HCT116 (cell line): ENCODE measurements at regions not wholly inside any gene's neighbourhood (a gene's known extent, or its start where the extent isn't known, plus 50 kb on each side); places are given as distances from the start of the nearest gene placed in this dataset.
"Not testable (repeated sequence)": the region's sequence is repeated elsewhere in the genome, so short reads cannot be mapped to it uniquely, and the experiment has no call there.

Source experiments
- ATAC-seq: fragments of 200-7000 bp; cut with Tn5 transposase; 2 replicates; pipeline ENCODE4 v1.9.1; 2020; ENCODE audit warnings: mild to moderate bottlenecking, moderate library complexity
- BruUV-seq: library from RNA; stranded (reverse); fragments of 400-500 nt; replicated peaks from 2 replicates; lab custom pipeline; 2021; lab: Mats Ljungman, UMichigan
- CTCF ChIA-PET: fragments of 300-600 bp; sonication (Branson Sonifier 250); formaldehyde crosslinking; loops from one replicate; lab custom pipeline; 2021; ENCODE audit warnings: antibody characterized with exemption; lab: Charles Lee
- POLR2A ChIA-PET: fragments of 300-600, 350-600 bp; sonication (Branson Sonifier 250); formaldehyde crosslinking; loops from one replicate; lab custom pipeline; 2021; ENCODE audit warnings: antibody characterized with exemption; lab: Charles Lee
- RAD21 ChIA-PET, 2 experiments: fragments of 300-600 bp; sonication (Branson Sonifier 250); formaldehyde crosslinking; loops; one replicate each; lab custom pipeline; 2023; ENCODE audit warnings: low total read pairs in 2 of 2; ENCODE audit not compliant: uncharacterized antibody in 2 of 2, unreplicated experiment in 2 of 2, low non-redundant PET in 1 of 2; lab: Charles Lee
- DNase-seq: peaks from one replicate; pipeline ENCODE4 v3.0.0-alpha.2; 2010; ENCODE audit warnings: low read depth, low spot score
- H2AFZ ChIP-seq: fragments of 200-600 bp; shearing (Covaris generic), sonication (generic); 2 replicates; pipeline ENCODE4 v1.6.1; 2017; ENCODE audit warnings: low read depth, mixed run types, mixed read lengths, antibody characterized with exemption, low read length; ENCODE audit not compliant: poor library complexity, severe bottlenecking
- H3K27ac ChIP-seq: 2 replicates; pipeline ENCODE4 v1.5.1; 2012; ENCODE audit warnings: low read depth, low read length
- H3K27me3 ChIP-seq: fragments of 200-600 bp; sonication (generic); 2 replicates; pipeline ENCODE4 v1.6.1; 2016; ENCODE audit warnings: mixed run types, low read length, mixed read lengths; ENCODE audit not compliant: insufficient read depth
- H3K36me3 ChIP-seq, 2 experiments: fragments of 200-500 bp in 1 of 2; fragments of 200-600 bp in 1 of 2; sonication (Bioruptor generic) in 1 of 2; sonication (generic) in 1 of 2; 2 replicates each; pipeline versions ENCODE4 v1.5.1 to v1.6.1; 2014 to 2016; ENCODE audit warnings: low read length in 2 of 2, inconsistent platforms in 1 of 2, mixed read lengths in 1 of 2, mixed run types in 1 of 2; ENCODE audit not compliant: insufficient read depth in 2 of 2, control insufficient read depth in 1 of 2
- H3K4me1 ChIP-seq, 2 experiments: fragments of 200-600 bp in 1 of 2; sonication (generic) in 1 of 2; 2 replicates each; pipeline versions ENCODE4 v1.5.1 to v1.6.1; 2012 to 2017; ENCODE audit warnings: low read length in 2 of 2, inconsistent platforms in 1 of 2, mild to moderate bottlenecking in 1 of 2, mixed read lengths in 1 of 2, mixed run types in 1 of 2, moderate library complexity in 1 of 2; ENCODE audit not compliant: insufficient read depth in 2 of 2, control insufficient read depth in 1 of 2
- H3K4me2 ChIP-seq: fragments of 200-600 bp; sonication (generic); 2 replicates; pipeline ENCODE4 v1.6.1; 2017; ENCODE audit warnings: mixed run types, low read length, mixed read lengths
- H3K4me3 ChIP-seq, 2 experiments: fragments of 200-600 bp in 1 of 2; sonication (generic) in 1 of 2; replicated peaks in 1 of 2; 2 replicates each; pipeline ENCODE4 v1.5.1; 2011 to 2016; ENCODE audit warnings: low read length in 2 of 2, control low read depth in 1 of 2, low read depth in 1 of 2, mild to moderate bottlenecking in 1 of 2, mixed read lengths in 1 of 2, mixed run types in 1 of 2
- H3K79me2 ChIP-seq: fragments of 200-600 bp; sonication (generic); 2 replicates; pipeline ENCODE4 v1.6.1; 2017; ENCODE audit warnings: mild to moderate bottlenecking, mixed run types, low read length, moderate library complexity, mixed read lengths; ENCODE audit not compliant: insufficient read depth
- H3K9ac ChIP-seq: fragments of 200-600 bp; sonication (generic); 2 replicates; pipeline ENCODE4 v1.6.1; 2016; ENCODE audit warnings: low read length, mixed read lengths
- H3K9me2 ChIP-seq: fragments of 200-600 bp; sonication (generic), shearing (Covaris generic); 2 replicates; pipeline ENCODE4 v1.6.1; 2017; ENCODE audit warnings: mixed run types, mild to moderate bottlenecking, moderate library complexity; ENCODE audit not compliant: insufficient read depth
- H3K9me3 ChIP-seq, 2 experiments: fragments of 200-500 bp in 1 of 2; fragments of 200-600 bp in 1 of 2; sonication (Bioruptor generic) in 1 of 2; sonication (generic) in 1 of 2; 2 replicates each; pipeline ENCODE4 v1.6.1; 2014 to 2017; ENCODE audit warnings: low read length in 2 of 2, mixed read lengths in 2 of 2, inconsistent platforms in 1 of 2, low read depth in 1 of 2, mild to moderate bottlenecking in 1 of 2, mixed run types in 1 of 2, moderate library complexity in 1 of 2; ENCODE audit not compliant: control insufficient read depth in 1 of 2, insufficient read depth in 1 of 2
- H4K20me1 ChIP-seq: fragments of 200-600 bp; sonication (generic), shearing (Covaris generic); 2 replicates; pipeline ENCODE4 v1.6.1; 2017; ENCODE audit warnings: mixed run types, mild to moderate bottlenecking, moderate library complexity; ENCODE audit not compliant: insufficient read depth
- ATF3 ChIP-seq: IDR thresholded peaks from 2 replicates; pipeline ENCODE4 v1.6.1; 2012
- EZH2 ChIP-seq: fragments of 200-600 bp; sonication (generic); IDR thresholded peaks from 2 replicates; pipeline ENCODE4 v1.6.1; 2017; ENCODE audit warnings: antibody characterized with exemption, mixed run types
- JUND ChIP-seq: IDR thresholded peaks from 2 replicates; pipeline ENCODE4 v1.6.1; 2012
- POLR2A ChIP-seq: IDR thresholded peaks from 2 replicates; pipeline ENCODE4 v1.7.0; 2011; ENCODE audit warnings: borderline replicate concordance; ENCODE audit not compliant: insufficient read depth, insufficient read length; ENCODE audit errors: extremely low read depth
- RAD21 ChIP-seq: IDR thresholded peaks from 2 replicates; pipeline ENCODE4 v1.6.1; 2012; ENCODE audit warnings: low read depth, mild to moderate bottlenecking
- SP1 ChIP-seq: IDR thresholded peaks from 2 replicates; pipeline ENCODE4 v1.6.1; 2012; ENCODE audit warnings: low read depth
- ZNF274 ChIP-seq: fragments of 200-500 bp; sonication (Bioruptor generic); IDR thresholded peaks from 2 replicates; pipeline ENCODE4 v1.6.1; 2014; ENCODE audit warnings: mild to moderate bottlenecking, low read depth, low read length, inconsistent platforms
- intact Hi-C: fragments of 100-400 bp; cut with micrococcal nuclease; formaldehyde crosslinking; loops from 2 replicates; pipeline ENCODE4 v1.10.0; 2022

- Histone ChIP-seq H3K4me3 (no peak overlapping the region), H3K4me1 (no peaks in the 10 kb centered on the region), H3K79me2 (no peaks in the 10 kb centered on the region), H3K9me3 (no peaks in the 10 kb centered on the region), H3K9me2 (no peaks in the 10 kb centered on the region), H3K27me3 (no peaks in the 10 kb centered on the region), H3K27ac (no peak overlapping the region), H3K36me3 (no peaks in the 10 kb centered on the region), H4K20me1 (no peaks in the 10 kb centered on the region), H3K4me2 (no peak overlapping the region), H2AFZ (no peak overlapping the region), H3K9ac (no peak overlapping the region)
- CTCF ChIA-PET = no interaction called here
- BruUV-seq = no TSS peak
- ATAC-seq (no peak), DNase-seq (no peak)
- intact Hi-C loops = no loop called here
- POLR2A ChIA-PET = no interaction called here
- TF ChIP-seq EZH2 (no peak), RAD21 (no peak), SP1 (no peak), POLR2A (no peak), JUND (no peak), ZNF274 (no peak), ATF3 (no peak)
- RAD21 ChIA-PET = no interaction called here
These were observed 240.1 kb upstream of the CBLB start for GRCh38 chr3:106108925-106109324.

DNA sequence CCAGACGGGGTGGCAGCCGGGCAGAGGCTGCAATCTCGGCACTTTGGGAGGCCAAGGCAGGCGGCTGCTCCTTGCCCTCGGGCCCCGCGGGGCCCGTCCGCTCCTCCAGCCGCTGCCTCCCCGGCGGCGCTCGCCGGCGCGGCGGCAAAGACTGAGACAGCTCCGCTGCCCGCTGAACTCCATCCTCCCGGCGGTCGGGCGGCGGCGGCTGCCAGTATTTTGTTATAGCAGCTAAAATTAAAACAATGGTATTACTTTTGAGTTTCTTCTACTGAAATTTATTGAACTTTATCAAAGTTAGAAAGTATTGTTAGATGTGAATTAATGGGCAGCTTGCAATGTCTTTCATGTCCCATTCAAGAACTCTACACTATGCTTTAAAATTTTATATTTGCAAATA lies 243.7 kb upstream of the CBLB start:
- H3K27me3 ChIP-seq, H3K79me2 ChIP-seq, H4K20me1 ChIP-seq, BruUV-seq, H3K9me2 ChIP-seq, H3K4me2 ChIP-seq, ATAC-seq, CTCF ChIA-PET, intact Hi-C loops, H2AFZ ChIP-seq, H3K27ac ChIP-seq, H3K36me3 ChIP-seq, DNase-seq, POLR2A ChIA-PET, H3K9ac ChIP-seq, H3K4me3 ChIP-seq, RAD21 ChIA-PET, H3K9me3 ChIP-seq: not testable (repeated sequence)
- peaks cover 0 to 18% of the 10 kb centered on the region in 2 experiments; a peak in 2 of 4 replicates for H3K4me1 ChIP-seq
